Ovary (tissue), 3 donors: ENCODE measurements at regions not wholly inside any gene's neighbourhood (a gene's known extent, or its start where the extent isn't known, plus 50 kb on each side); places are given as distances from the start of the nearest gene placed in this dataset.

Source experiments
- POLR2A ChIP-seq: fragments of 450-650 bp; IDR thresholded peaks from one replicate; pipeline ENCODE4 v1.6.1; 2017; ENCODE audit warnings: antibody characterized with exemption, mild to moderate bottlenecking, moderate library complexity
- TF ChIP-seq, protein P1 (sequence below), 3 donors: fragments of 450-650 bp in 2 of 3; fragments of 200-600 bp in 1 of 3; IDR thresholded peaks; one replicate each; pipeline versions ENCODE4 v1.5.1 to v1.8.0; 2016 to 2022; ENCODE audit warnings: antibody characterized with exemption in 3 of 3, mild to moderate bottlenecking in 1 of 3
- donor health status: DM: no; HTN: no; CAD: no.

DNA sequence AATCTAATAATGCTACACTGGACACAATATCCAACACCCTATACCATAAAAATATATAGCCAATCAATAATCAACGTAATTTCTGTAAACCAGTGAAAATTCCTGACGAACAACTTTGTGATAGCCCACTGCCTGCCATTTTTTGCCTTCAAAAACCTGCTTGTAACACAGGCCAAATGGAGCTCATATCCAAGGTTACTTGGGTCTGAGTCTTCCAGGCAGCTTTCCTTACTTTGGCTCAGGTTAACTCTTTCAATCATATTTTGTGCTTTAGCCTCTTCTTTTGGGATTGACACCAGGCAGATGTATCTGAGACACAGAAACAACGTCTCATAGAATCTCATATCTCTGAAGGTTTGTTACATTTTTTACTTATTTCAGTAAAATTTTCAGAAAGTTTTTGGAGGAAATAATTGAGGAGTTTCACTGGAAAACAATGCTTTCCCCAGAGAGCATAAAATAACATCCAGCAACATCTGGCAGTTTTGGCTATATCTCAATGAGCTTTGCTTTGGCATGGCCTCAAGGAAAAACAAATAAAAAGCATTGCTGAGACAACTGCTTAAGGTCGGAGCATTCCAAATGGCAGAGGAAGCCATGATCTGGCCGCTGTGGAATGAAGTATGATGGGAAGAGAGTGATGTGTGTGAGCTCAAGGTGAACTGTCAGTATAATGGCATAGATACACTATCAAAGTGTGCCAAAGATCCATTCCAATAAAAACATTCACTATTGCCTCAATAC is 162.9 kb upstream of the SPIN4 start:
- TF ChIP-seq, protein P1, sequence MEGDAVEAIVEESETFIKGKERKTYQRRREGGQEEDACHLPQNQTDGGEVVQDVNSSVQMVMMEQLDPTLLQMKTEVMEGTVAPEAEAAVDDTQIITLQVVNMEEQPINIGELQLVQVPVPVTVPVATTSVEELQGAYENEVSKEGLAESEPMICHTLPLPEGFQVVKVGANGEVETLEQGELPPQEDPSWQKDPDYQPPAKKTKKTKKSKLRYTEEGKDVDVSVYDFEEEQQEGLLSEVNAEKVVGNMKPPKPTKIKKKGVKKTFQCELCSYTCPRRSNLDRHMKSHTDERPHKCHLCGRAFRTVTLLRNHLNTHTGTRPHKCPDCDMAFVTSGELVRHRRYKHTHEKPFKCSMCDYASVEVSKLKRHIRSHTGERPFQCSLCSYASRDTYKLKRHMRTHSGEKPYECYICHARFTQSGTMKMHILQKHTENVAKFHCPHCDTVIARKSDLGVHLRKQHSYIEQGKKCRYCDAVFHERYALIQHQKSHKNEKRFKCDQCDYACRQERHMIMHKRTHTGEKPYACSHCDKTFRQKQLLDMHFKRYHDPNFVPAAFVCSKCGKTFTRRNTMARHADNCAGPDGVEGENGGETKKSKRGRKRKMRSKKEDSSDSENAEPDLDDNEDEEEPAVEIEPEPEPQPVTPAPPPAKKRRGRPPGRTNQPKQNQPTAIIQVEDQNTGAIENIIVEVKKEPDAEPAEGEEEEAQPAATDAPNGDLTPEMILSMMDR (IDR thresholded peaks at IDR 0.05), result no peak
- TF ChIP-seq POLR2A, result no peak
